Hematopoietic multipotent progenitor cell treated with erythropoietin and hydrocortisone succinate and interleukin-3 and kit ligand, for 6 days (in vitro differentiated cells): ENCODE measurements at regions not wholly inside any gene's neighbourhood (a gene's known extent, or its start where the extent isn't known, plus 50 kb on each side); places are given as distances from the start of the nearest gene placed in this dataset.
"Not testable (repeated sequence)": the region's sequence is repeated elsewhere in the genome, so short reads cannot be mapped to it uniquely, and the experiment has no call there.

Experiments used
- DNase-seq: peaks from one replicate; pipeline ENCODE4 v3.0.0-alpha.2; 2015

GRCh38 chrX:39787999-39788398 is 309.8 kb downstream of the BCOR start:
- no peak for DNase-seq

GRCh38 chrX:39788521-39788920 is 309.2 kb downstream of the BCOR start:
- DNase-seq: no peak

GRCh38 chrX:39791691-39792090 is 306.1 kb downstream of the BCOR start:
- DNase-seq: no peak

- DNase-seq: no peak
Observed at GRCh38 chrX:39795605-39796004, 302.2 kb downstream of the BCOR start.

GRCh38 chrX:39796856-39797255 is 300.9 kb downstream of the BCOR start:
- no peak for DNase-seq

GRCh38 chrX:39798488-39798887 is 299.3 kb downstream of the BCOR start:
- not testable (repeated sequence) for DNase-seq

- DNase-seq: no peak
Observed at GRCh38 chrX:39802354-39802753, 295.4 kb downstream of the BCOR start.

GRCh38 chrX:39802908-39803307 is 294.9 kb downstream of the BCOR start:
- DNase-seq: no peak

GRCh38 chrX:39805022-39805421 is 292.7 kb downstream of the BCOR start:
- DNase-seq: no peak

- DNase-seq: no peak
Observed at GRCh38 chrX:39805825-39806224, 291.9 kb downstream of the BCOR start.

GRCh38 chrX:39808471-39808917 is 289.3 kb downstream of the BCOR start:
- no peak for DNase-seq

GRCh38 chrX:39809331-39809730 is 288.4 kb downstream of the BCOR start:
- DNase-seq: no peak

GRCh38 chrX:39810901-39811300 is 286.9 kb downstream of the BCOR start:
- no peak for DNase-seq

GRCh38 chrX:39811376-39811775 is 286.4 kb downstream of the BCOR start:
- no peak for DNase-seq

GRCh38 chrX:39813631-39814277 is 284.0 kb downstream of the BCOR start:
- no peak for DNase-seq

GRCh38 chrX:39814391-39814790 is 283.4 kb downstream of the BCOR start:
- DNase-seq: peak; percentile 62

GRCh38 chrX:39815631-39816030 is 282.1 kb downstream of the BCOR start:
- peak; percentile 21 for DNase-seq

GRCh38 chrX:39816871-39817731 is 280.7 kb downstream of the BCOR start:
- no peak for DNase-seq

GRCh38 chrX:39817754-39818470 is 279.8 kb downstream of the BCOR start:
- no peak for DNase-seq

- DNase-seq: no peak
Observed at GRCh38 chrX:39818750-39819149, 279.0 kb downstream of the BCOR start.

- no peak for DNase-seq
Observed at GRCh38 chrX:39819921-39820849, 277.6 kb downstream of the BCOR start.

- DNase-seq: peak; percentile 15
Observed at GRCh38 chrX:39820938-39821708, 276.6 kb downstream of the BCOR start.
